Renal pelvis (tissue), 1 donor: ENCODE measurements at regions not wholly inside any gene's neighbourhood (a gene's known extent, or its start where the extent isn't known, plus 50 kb on each side); places are given as distances from the start of the nearest gene placed in this dataset.

Source experiments
- DNase-seq: peaks from one replicate; pipeline ENCODE4 v3.0.0-alpha.2; 2013

GRCh38 chr7:134561-135256 is 57.7 kb upstream of the FAM20C start:
- DNase-seq: no peak

DNA sequence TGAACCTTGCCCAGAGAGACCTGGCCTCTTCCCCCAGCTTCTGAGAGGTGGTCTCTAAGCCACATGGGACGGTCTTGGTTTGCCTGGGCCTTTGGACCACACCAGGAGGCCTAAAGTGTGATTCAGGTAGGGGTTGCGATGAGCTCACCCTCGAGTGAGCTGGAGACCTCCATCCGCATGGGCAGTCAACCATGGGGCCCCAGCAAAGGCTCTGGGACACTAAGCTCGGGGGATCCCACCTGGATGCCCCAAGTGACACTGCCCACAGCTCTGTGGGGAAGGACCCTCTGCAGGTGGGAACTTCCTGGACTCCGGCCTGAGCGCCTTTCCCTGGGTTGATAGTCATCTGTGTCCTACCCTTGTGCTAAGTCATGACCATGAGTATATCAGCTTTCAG is 57.1 kb upstream of the FAM20C start:
- no peak for DNase-seq

DNA sequence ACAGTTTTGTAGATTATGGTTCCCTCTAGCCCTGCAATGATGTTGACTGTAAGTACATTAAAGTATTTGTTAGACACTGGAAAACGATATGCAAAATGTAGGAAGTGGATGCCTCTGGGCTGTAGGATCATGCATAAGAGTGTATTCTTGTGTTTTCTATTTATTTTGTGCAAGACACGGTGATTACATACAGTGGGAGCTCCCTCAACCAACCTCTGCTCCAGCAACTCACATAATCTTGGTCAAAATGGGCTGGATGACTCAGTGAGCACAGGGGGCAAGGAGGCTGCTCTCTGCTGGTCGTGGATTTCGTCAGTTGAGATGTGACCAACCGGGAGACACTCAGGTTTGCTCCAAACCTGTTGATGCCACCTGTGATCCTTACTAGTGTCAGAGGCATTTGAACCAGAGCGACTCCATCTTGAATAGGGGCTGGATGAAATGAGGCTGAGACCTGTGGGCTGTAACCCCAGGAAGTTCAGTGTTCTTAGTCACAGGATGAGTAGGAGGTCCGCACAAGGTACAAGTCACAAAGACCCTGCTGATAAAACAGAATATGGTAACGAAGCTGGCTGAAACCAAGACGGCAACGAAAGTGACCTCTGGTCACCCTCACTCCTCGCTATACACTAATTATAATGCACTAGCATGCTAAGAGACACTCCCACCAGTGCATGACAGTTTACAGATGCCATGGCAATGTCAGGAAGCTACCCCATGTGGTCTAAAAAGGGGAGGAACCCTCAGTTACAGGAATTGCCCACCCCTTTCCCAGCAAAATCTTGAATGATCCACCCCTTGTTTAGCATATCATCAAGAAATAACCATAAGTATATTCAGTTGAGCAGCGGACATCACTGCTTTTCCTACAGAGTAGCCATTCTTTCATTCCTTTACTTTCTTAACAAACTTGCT is 56.4 kb upstream of the FAM20C start:
- no peak for DNase-seq

DNA sequence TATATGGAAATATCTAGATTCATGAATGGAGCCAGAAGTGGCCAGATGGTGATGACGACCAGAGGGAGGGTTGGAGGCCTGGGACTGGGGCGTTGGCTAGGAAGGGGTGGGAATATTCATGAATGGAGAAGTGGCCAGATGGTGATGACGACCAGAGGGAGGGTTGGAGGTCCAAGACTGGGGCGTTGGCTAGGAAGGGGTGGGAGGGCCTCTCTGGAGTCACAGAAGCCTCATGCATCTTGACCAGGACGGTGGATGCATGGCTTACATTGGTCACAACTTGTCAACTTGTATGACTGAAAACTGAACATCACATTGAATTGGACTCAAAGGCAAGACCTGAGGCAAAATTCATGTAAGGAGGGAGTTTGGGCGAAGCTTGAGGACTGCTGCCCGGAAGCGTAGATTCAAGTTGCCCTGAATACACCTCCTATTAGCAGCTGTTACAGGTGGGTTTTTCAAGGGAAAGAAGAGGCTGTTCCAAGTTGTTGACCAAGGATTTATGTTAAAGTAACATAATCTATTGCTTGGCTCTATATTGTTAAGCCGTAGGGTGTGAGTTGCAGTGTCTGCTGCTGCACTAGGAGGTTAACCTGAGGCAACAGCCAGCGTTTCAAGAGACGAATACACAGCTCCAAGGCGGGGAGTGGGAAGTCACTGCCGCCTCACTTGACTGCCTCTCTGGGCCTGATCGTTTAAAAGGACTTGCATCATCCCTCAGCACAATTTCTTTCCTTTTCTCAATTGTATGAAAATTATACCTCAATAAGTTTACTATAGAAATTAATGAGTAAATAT is 55.1 kb upstream of the FAM20C start:
- no peak for DNase-seq

- no peak for DNase-seq
Measured at GRCh38 chr7:139131-139530, 53.2 kb upstream of the FAM20C start.

- no peak for DNase-seq
Measured at GRCh38 chr7:139561-140243, 52.7 kb upstream of the FAM20C start.

- no peak for DNase-seq
Measured at GRCh38 chr7:140996-141395, 51.4 kb upstream of the FAM20C start.

DNA sequence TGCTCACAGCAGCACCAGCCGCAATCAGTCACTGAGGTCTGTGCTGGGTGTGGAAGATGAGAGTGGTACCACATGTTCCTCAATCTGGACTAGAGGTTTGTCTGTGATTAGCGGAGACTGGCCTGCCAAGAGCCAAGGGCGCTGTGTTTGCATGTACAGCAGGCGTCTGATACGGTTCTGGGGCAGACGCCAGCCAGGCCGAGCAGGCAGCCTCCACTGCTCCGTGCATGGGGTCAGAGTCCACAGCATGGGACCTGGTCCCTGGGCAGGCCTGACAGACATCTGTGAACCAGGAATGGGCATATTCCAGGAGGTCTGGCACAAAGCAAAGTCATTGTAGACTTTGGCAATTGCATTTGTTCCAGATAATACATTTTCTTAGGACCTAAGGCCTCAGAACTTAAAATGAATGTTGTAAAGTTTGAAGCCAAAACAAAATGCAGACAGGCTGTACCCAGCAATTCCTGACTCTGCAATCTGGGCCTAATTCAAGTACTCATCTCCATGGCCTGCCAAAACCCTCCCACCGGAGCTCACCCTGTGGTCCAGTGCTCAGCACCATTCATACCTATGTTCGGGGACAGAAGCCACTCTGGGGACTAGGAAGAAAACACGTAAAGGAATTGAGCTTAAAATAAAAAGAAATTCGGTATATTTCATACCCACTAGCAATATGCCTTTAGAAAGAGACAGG is 50.0 kb upstream of the FAM20C start:
- no peak for DNase-seq
